Stimulated activated CD4-positive, alpha-beta T cell treated with anti-CD3 and anti-CD28 coated beads, Interleukin-15, amount 100 ng/mL, for 1 hour (primary cell): ENCODE measurements at regions not wholly inside any gene's neighbourhood (a gene's known extent, or its start where the extent isn't known, plus 50 kb on each side); places are given as distances from the start of the nearest gene placed in this dataset.
"Not testable (repeated sequence)": the region's sequence is repeated elsewhere in the genome, so short reads cannot be mapped to it uniquely, and the experiment has no call there.

Experiments used
- DNase-seq, 2 donors: peaks; one replicate each; pipeline ENCODE4 v3.0.0-alpha.2; 2020; ENCODE audit warnings: low read depth in 1 of 2, low spot score in 1 of 2

GRCh38 chr9:42370172-42370571 lies 186.7 kb downstream of the SPATA31A6 start:
- DNase-seq: not testable (repeated sequence)

- not testable (repeated sequence) for DNase-seq
These were observed 188.0 kb downstream of the SPATA31A6 start for GRCh38 chr9:42371417-42371816.

GRCh38 chr9:42377530-42378417 lies 194.3 kb downstream of the SPATA31A6 start:
- DNase-seq: not testable (repeated sequence)

DNA sequence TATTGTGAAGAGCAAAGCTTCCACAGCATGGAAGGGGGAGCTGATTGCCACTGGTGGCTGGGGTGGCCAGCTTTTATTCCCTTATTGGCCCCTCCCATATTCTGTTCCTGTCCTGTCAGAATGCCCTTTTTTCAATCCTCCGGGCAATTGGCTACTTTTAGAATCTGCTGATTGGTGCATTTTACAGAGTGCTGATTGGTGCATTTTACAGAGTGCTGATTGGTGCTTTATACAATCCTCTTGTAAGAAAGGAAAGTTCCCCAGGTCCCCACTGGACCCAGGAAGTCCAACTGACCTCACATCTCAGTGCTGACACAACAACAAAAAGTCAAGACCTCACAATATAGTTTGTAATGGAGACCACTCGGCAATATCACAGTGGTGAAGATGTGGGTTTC lies 195.0 kb downstream of the SPATA31A6 start:
- no peak for DNase-seq

- not testable (repeated sequence) for DNase-seq
These were observed 196.1 kb downstream of the SPATA31A6 start for GRCh38 chr9:42379602-42380001.

DNA sequence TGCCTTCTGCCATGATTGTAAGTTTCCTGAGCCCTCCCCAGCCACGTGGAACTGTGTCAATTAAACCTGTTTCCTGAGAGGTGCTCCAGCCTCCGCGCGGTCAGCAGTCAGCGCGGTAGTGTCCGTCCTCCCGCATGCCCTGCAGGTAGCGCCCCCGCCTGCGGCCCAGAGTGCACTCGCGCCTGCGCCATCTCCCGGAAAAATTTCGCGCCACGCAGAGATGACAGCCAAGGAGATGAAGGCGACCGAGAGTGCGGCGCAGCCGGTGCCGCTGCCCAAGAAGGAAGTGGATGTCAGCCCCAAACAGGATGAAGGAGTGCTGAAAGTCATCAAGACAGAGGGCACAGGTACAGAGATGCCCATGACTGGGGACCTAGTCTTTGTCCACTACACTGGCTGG lies 201.1 kb downstream of the SPATA31A6 start:
- DNase-seq: not testable (repeated sequence)

GRCh38 chr9:42385574-42386120 lies 202.2 kb downstream of the SPATA31A6 start:
- not testable (repeated sequence) for DNase-seq

GRCh38 chr9:42386477-42386876 lies 203.0 kb downstream of the SPATA31A6 start:
- DNase-seq: no peak

DNA sequence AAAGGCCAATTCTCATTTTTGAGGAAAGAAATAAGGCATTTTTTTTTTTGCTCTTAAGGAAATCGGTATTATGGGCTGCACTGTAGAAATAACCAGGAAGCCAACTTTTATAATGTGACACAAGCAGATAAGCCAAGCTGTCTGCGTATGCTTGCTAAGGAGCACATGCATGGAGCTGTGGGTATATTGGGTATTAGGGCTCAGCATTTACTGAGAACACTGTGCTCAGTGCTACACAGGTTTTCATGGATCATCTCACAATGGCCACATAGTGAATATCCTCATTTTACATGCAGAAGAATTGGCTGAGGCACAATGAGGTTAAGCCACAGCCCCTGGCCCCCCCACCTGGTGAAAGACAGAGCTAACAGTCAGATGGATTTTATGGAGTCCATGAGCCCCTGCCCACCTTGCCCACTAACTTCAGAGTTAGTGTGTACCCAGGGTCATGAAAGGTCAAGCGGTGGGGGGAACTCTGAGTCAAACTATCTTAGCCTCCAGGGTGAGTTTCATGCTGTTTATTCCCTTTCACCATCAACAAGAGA lies 204.8 kb downstream of the SPATA31A6 start:
- no peak for DNase-seq

DNA sequence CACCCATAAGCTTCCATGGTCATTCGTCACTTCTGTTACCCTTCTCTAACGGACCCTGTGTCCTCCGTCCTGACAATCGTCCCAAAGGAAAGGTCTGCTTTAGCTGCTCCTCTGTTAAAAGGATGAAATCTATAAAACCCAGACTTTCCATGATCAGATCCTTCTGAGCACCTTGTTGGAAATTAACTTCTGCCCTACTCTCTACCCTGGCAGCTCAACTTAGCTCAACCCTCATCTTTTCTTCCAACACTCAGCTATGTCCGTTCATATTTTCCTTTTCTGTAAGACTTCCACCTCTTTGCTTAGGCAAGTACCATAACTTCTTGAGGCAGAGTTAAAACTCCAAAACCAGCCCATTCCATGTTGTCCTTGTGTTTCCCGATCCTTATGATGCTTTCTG lies 205.4 kb downstream of the SPATA31A6 start:
- DNase-seq: no peak

- DNase-seq: not testable (repeated sequence)
These were observed 209.5 kb downstream of the SPATA31A6 start for GRCh38 chr9:42392773-42393455.

DNA sequence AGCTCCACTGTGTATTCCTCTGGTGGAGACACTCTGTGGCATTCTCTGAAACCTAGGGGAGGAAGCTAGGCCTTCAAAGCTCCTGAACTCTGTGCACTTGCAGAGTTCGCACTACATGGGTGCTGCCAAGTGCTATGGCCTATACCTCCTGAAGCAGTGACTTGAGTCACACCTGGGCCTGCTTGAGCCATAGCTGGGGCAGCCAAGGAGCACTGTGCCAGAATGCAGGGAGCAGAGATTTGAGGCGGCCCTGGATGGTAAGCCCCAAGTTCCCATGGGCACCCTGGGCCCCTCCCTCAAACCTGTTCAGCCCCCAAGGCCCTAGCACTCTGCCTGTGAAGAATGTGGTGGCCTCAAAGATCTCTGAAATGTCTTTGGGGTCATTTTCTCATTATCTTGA lies 212.9 kb downstream of the SPATA31A6 start:
- DNase-seq: no peak

DNA sequence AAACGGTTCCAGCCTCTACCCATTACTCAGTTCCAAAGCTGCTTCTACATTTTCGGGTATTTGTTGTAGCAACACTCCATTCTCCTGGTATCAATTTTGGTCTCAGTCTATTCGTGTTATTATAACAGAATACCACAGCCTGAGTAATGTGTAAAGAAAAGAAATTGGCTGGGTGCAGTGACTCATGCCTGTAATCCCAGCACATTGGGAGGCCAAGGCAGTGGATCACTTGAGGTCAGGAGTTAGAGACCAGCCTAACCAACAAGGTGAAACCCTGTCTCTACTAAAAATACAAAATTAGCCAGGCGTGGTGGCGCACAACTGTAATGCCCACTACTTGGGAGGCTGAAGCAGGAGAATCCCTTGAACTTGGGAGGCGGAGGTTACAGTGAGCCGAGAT lies 213.9 kb downstream of the SPATA31A6 start:
- not testable (repeated sequence) for DNase-seq

- not testable (repeated sequence) for DNase-seq
These were observed 219.5 kb downstream of the SPATA31A6 start for GRCh38 chr9:42402919-42403318.

GRCh38 chr9:42409581-42409980 lies 226.1 kb downstream of the SPATA31A6 start:
- DNase-seq: not testable (repeated sequence)

- DNase-seq: not testable (repeated sequence)
These were observed 228.9 kb downstream of the SPATA31A6 start for GRCh38 chr9:42412354-42412753.

DNA sequence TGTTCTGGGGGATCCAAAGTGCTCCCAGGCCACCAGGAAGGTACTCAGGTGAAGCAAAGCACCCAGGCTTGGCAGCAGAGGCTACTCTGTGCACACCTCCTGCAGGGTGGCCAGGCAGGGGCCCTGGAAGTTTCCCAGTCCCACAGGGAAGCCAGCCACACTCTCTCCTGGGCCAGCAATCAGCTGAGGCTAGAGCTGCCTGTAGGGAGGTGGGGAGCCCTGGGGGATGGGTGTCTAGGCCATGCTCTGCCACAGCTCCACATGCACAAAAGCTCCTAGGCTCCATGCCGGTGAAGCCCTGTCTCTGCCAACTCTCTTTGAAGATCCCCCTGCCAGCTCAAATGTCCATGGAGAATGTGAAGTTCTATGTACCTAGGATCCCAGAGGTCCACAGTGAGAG lies 231.4 kb downstream of the SPATA31A6 start:
- not testable (repeated sequence) for DNase-seq

- DNase-seq: not testable (repeated sequence)
These were observed 236.2 kb downstream of the SPATA31A6 start for GRCh38 chr9:42419652-42420051.

- DNase-seq: not testable (repeated sequence)
These were observed 236.9 kb downstream of the SPATA31A6 start for GRCh38 chr9:42420324-42420723.

- not testable (repeated sequence) for DNase-seq
These were observed 238.2 kb downstream of the SPATA31A6 start for GRCh38 chr9:42421630-42422029.
